ENCODE measurements at regions not wholly inside any gene's neighbourhood (a gene's known extent, or its start where the extent isn't known, plus 50 kb on each side); places are given as distances from the start of the nearest gene placed in this dataset.

DNA sequence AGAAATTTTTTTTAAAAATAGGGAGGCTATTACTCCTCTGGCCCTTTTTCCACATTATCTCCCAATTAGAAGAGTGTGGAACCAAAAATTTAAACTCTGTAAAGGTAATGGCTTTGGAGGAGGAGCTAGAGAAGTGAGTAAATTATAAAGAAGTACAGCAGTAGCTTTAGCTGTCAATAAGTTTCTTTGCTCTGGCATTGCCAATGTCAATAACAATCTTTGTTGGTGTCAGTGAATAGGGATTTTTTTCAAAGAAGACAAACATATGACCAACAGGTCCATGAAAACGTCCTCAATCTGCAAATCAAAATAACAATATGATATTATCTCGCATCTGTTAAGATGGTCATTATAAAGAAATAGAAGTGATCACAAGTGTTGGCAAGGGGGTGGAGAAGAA is 227.1 kb upstream of the MBL2 start:
- TF ChIP-seq GATA2 (IDR thresholded peaks at IDR 0.05; ENCODE audit: low read depth, low read length) = no peak
- no peak for TF ChIP-seq GATA3 (IDR thresholded peaks at IDR 0.05; ENCODE audit: low read depth, low read length)

- no peak for TF ChIP-seq GATA2 (IDR thresholded peaks at IDR 0.05; ENCODE audit: low read depth, low read length)
- TF ChIP-seq GATA3 (IDR thresholded peaks at IDR 0.05; ENCODE audit: low read depth, low read length) = no peak
These were observed 226.7 kb upstream of the MBL2 start for GRCh38 chr10:52999258-52999657.

- TF ChIP-seq GATA3 (IDR thresholded peaks at IDR 0.05; ENCODE audit: low read depth, low read length) = no peak
- TF ChIP-seq GATA2 (IDR thresholded peaks at IDR 0.05; ENCODE audit: low read depth, low read length) = no peak
These were observed 224.4 kb upstream of the MBL2 start for GRCh38 chr10:52997007-52997406.

DNA sequence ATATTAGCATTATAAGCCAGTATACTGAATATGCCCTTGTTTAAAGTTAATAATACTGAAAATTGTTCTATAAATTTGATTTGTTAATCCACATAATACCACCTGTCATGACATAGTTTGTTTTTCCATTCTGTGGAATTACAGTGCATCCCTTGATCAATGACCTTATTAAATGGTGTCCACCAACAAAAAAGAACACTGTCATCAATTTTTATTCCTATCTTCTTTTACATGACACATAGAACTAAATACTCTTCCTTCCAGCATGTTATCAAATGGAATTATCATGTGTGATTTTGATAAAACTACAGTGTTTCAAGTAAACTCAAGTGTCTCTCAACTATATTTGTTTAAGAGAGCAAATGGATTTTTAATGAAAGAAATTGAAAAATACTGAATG is 221.8 kb upstream of the MBL2 start:
- TF ChIP-seq GATA2 (IDR thresholded peaks at IDR 0.05; ENCODE audit: low read depth, low read length) = no peak
- no peak for TF ChIP-seq GATA3 (IDR thresholded peaks at IDR 0.05; ENCODE audit: low read depth, low read length)

DNA sequence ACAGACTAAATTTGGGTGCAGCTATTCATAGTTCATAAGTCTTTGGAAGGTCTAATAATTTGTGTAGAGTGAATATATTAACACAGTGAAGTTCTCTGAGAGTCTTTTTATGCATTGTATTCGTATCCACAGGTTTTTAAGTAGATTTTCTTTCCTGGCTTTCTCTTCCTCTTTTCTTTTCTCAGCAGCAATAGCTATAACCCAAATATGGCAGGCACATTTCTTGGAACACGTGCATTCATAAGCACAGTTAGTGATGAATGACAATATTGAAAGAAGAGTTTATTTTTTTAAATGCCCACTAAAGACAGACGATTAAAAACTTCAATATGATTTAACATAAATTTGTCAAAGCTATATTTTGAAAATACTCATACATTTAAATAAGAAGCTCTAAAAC is 220.5 kb upstream of the MBL2 start:
- TF ChIP-seq GATA2 (IDR thresholded peaks at IDR 0.05; ENCODE audit: low read depth, low read length) (no peak), GATA3 (IDR thresholded peaks at IDR 0.05; ENCODE audit: low read depth, low read length) (no peak)

DNA sequence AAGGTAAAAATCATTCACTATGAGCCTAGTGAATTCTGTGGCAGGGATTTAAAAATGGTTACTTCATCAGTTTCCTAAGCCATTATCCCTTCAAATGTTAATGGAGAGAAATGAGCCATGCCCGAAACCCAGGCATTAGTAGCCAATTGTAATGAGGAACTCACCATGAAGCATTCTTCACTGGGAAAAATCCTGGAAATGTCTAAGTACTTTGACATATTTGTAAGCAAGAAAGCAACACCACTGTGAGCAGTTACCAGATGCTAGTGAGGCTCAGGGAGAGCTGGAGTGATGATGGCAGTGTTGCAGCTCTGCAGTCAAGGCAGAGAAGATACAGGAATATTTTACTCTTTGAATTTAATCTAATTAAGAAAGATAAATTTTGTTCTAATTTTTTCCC is 220.0 kb upstream of the MBL2 start:
- TF ChIP-seq GATA3 (IDR thresholded peaks at IDR 0.05; ENCODE audit: low read depth, low read length) (no peak), GATA2 (IDR thresholded peaks at IDR 0.05; ENCODE audit: low read depth, low read length) (no peak)

DNA sequence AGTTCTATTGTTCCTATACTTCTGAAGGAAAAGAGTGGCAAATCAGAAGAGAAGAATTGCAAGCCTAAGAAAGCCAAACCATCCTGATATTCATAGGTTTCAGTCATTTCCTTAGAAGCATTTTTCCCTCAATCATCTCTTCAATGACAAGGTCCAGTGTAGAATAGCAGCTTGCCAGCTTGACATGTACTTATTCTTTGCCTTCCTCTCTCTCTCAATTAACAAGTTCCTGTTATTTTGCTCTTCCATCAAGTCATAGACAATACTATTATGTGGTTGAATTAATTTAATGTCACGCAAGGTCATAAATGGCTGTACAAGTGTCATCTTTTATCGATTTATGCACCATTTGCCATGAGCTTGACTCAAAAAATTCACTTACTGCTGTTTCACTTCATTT is 216.3 kb upstream of the MBL2 start:
- TF ChIP-seq GATA3 (IDR thresholded peaks at IDR 0.05; ENCODE audit: low read depth, low read length) = no peak
- no peak for TF ChIP-seq GATA2 (IDR thresholded peaks at IDR 0.05; ENCODE audit: low read depth, low read length)

DNA sequence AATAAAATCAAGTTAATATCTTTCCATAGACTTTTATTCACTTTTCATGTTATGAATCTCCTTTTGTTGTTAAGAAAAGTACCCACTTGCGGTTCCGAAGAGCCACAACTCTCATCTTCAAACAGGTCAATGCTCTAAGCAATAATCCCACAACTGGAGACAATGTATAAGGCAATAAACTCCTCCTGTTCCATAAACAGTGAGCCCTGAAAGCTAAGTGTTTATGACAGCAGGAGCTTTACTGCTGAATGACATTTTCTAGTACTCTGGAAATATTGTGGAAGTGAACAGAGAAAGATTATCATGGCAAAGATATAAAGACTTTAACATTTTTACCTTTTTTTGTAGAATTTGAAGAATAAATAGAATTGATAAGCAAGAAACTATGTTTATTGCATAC is 213.5 kb upstream of the MBL2 start:
- no peak for TF ChIP-seq GATA3 (IDR thresholded peaks at IDR 0.05; ENCODE audit: low read depth, low read length)

DNA sequence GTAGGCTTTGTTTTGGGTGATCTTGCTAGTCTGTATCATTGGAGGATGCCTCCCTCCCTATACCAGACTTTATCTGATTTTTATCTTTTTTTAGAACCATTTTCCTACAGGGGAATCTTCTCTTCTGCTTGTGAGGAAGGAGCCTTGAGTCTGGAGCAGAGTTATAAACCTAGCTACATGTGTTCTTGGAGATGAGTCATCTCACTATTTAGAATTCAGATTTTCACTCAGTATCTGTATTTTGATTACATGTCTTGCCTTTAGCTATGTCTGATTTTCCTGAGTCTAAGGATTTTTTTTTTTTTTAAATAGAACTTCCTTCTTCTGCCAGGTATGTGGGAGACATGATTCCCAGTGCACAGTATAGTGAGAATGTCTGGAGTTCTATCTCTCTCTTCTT is 211.6 kb upstream of the MBL2 start:
- no peak for TF ChIP-seq GATA3 (IDR thresholded peaks at IDR 0.05; ENCODE audit: low read depth, low read length)
- no peak for TF ChIP-seq GATA2 (IDR thresholded peaks at IDR 0.05; ENCODE audit: low read depth, low read length)

- no peak for TF ChIP-seq GATA2 (IDR thresholded peaks at IDR 0.05; ENCODE audit: low read depth, low read length)
- TF ChIP-seq GATA3 (IDR thresholded peaks at IDR 0.05; ENCODE audit: low read depth, low read length) = no peak
These were observed 206.9 kb upstream of the MBL2 start for GRCh38 chr10:52979295-52979990.

DNA sequence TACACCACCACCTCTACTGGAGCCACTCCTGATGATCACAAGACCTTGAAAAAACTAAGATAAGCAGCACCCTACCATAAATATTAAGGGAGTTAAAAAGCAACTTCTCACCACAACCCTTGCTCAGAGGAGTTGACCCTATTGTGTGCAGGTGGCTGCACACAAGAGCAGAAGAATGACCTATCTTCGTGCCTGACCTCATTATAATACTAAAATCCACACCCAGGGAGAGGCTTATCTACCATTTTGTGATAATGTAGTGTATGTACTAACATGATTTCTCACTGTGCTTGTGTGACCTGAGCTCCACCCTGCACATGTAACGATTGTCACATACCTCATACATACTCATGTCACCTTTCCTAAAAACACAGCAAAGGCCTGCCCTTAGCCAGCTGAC is 205.0 kb upstream of the MBL2 start:
- TF ChIP-seq GATA2 (IDR thresholded peaks at IDR 0.05; ENCODE audit: low read depth, low read length) (no peak), GATA3 (IDR thresholded peaks at IDR 0.05; ENCODE audit: low read depth, low read length) (no peak)

DNA sequence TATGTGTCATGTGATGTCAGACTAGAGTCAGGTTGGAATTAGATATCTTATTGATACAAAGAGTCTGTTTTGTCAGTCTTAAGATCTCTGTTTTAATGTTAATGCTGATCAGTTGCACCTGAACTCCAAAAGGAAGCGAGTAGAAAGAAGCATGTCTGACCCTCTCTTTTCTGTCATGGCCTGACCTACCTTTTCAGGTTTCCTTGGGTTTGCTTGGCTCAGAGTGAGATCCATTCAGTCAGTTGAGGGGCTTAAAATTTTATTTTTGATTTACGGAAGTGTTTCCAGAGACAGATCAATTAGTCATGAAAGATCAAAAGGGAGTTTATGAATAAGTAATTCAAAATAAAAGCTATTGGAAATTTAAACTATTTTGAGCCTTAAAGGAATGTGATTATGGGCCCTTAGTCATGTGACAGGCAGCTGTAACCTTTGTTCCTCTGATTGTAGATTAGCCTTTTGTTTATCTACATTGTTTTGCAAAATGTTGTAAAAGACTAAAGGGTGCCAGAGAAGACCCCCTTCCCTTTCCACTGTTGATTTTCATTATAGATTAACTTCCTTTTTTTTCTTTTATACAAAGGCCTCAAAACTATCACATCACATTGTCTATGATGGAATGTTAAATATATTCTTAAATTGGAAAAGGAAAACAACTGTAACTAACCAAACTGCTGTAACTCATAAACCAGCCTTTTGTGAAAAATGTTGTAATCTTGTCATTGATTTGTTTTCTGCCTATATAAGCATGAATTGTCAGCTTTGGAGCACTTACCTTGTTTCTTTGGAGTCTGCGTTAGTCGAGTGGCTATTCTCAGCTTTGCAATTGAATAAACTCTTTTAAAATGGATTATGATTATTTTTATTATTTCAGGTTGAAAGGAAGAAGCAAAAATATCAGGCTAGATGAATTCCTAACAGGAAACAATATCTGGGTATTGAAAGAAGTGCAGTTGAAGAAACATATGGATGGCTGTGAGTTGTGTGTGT is 195.5 kb upstream of the MBL2 start:
- TF ChIP-seq GATA2 (IDR thresholded peaks at IDR 0.05; ENCODE audit: low read depth, low read length) = no peak

DNA sequence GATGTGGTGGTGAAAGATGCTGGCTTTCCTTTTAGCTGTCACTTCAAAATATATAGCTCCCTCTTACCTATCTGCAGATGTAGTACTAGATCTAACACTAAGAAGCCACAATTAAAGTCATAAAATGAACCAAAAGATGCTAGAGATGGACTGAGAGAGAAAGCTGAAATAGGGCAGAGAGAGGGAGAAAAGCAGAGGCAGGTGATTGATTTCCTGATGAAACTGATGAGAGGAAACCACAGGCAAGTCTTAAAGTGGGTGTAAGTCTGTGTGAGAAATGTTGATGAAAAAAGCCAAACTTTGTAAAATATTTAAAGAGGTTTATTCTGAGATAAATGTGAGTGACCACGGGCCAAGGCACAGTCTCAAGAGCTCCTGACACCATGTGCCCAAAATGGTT is 194.3 kb upstream of the MBL2 start:
- TF ChIP-seq GATA3 (IDR thresholded peaks at IDR 0.05; ENCODE audit: low read depth, low read length) = no peak
- no peak for TF ChIP-seq GATA2 (IDR thresholded peaks at IDR 0.05; ENCODE audit: low read depth, low read length)

- TF ChIP-seq GATA3 (IDR thresholded peaks at IDR 0.05; ENCODE audit: low read depth, low read length) (no peak), GATA2 (IDR thresholded peaks at IDR 0.05; ENCODE audit: low read depth, low read length) (no peak)
These were observed 193.4 kb upstream of the MBL2 start for GRCh38 chr10:52965938-52966401.

DNA sequence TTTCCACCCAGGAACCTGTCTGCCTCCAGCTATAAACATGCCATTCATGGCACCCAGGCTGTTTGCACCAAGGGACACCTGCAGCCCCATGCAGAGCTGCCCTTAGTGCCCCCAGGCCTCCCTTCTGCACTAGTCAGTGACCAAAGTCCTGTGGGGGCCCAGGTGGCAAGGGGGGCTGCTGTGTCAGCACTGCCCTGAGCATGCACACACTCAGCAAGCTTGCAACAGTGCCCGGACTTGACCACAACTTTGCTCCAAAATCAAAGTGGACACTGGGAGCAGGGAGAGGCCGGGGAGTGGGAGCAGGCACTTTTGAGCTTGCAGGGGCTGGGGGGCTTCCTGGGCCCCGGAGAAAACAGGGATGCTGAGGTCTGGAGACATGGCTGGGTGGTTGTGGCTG is 192.9 kb upstream of the MBL2 start:
- TF ChIP-seq GATA2 (IDR thresholded peaks at IDR 0.05; ENCODE audit: low read depth, low read length) = no peak
- no peak for TF ChIP-seq GATA3 (IDR thresholded peaks at IDR 0.05; ENCODE audit: low read depth, low read length)
